Fibroblast of lung (primary cell): ENCODE measurements at regions not wholly inside any gene's neighbourhood (a gene's known extent, or its start where the extent isn't known, plus 50 kb on each side); places are given as distances from the start of the nearest gene placed in this dataset.
"Not testable (repeated sequence)": the region's sequence is repeated elsewhere in the genome, so short reads cannot be mapped to it uniquely, and the experiment has no call there.

ENCODE experiments used
- EZH2 ChIP-seq: IDR thresholded peaks from 2 replicates; pipeline ENCODE4 v1.5.1; 2012; ENCODE audit warnings: low read length, control low read depth, mild to moderate bottlenecking; ENCODE audit errors: missing control alignments
- TF ChIP-seq, protein P1 (sequence below), 2 donors: IDR thresholded peaks in 1 of 2; conservative IDR thresholded peaks in 1 of 2; 1 replicate in 1 of 2; 2 replicates in 1 of 2; pipeline ENCODE4 v1.5.1; 2011 to 2012; ENCODE audit warnings: low read length in 2 of 2, control low read depth in 1 of 2, inconsistent platforms in 1 of 2, low read depth in 1 of 2, mild to moderate bottlenecking in 1 of 2

DNA sequence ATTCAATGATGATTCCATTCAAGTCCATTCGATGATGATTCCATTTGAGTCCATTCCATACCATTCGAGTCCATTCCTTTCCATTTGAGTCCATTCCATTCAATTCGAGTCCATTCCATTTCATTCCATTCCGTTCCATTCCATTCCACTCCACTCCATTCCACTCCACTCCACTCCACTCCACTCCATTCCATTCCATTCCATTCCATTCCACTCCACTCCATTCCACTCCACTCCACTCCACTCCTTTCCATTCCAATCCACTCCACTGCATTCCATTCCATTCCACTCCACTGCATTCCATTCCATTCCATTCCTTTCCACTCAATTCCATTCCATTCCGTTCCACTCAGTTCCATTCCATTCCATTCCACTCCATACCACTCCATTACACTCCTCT lies 625.6 kb downstream of the TP53TG3F start:
- not testable (repeated sequence) for TF ChIP-seq EZH2
- TF ChIP-seq, protein P1, sequence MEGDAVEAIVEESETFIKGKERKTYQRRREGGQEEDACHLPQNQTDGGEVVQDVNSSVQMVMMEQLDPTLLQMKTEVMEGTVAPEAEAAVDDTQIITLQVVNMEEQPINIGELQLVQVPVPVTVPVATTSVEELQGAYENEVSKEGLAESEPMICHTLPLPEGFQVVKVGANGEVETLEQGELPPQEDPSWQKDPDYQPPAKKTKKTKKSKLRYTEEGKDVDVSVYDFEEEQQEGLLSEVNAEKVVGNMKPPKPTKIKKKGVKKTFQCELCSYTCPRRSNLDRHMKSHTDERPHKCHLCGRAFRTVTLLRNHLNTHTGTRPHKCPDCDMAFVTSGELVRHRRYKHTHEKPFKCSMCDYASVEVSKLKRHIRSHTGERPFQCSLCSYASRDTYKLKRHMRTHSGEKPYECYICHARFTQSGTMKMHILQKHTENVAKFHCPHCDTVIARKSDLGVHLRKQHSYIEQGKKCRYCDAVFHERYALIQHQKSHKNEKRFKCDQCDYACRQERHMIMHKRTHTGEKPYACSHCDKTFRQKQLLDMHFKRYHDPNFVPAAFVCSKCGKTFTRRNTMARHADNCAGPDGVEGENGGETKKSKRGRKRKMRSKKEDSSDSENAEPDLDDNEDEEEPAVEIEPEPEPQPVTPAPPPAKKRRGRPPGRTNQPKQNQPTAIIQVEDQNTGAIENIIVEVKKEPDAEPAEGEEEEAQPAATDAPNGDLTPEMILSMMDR (conservative IDR thresholded peaks at IDR 0.05 in 1 of 2, IDR thresholded peaks at IDR 0.05 in 1 of 2; ENCODE audit: low read depth in 1 of 2, low read length in 2 of 2), result not testable (repeated sequence)
